Stromal cell of bone marrow (primary cell): ENCODE measurements at regions not wholly inside any gene's neighbourhood (a gene's known extent, or its start where the extent isn't known, plus 50 kb on each side); places are given as distances from the start of the nearest gene placed in this dataset.
"Not testable (repeated sequence)": the region's sequence is repeated elsewhere in the genome, so short reads cannot be mapped to it uniquely, and the experiment has no call there.

ENCODE experiments used
- DNase-seq: peaks from one replicate; pipeline ENCODE4 v3.0.0-alpha.2; 2012; ENCODE audit warnings: low read depth

DNA sequence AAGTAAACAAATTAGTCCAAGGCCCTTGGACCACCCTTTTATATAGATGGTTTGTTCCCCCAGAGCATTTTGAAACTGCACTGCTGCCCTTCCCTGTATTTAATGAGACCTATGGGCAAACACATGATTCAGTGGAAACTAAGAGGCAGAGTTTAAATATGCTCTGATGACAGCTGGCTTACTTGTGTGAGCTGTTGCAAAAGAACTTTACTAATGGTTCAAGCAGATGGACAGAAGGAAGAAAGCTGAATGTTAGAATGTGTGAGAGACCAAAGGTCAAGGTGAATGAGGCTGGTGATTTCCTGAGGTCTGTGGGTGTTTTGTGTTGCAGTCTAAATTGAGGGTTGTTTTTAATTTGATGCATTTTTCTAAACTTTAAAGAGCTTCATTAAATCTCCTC is 123.0 kb upstream of the CEP162 start:
- peak; percentile 11 for DNase-seq

DNA sequence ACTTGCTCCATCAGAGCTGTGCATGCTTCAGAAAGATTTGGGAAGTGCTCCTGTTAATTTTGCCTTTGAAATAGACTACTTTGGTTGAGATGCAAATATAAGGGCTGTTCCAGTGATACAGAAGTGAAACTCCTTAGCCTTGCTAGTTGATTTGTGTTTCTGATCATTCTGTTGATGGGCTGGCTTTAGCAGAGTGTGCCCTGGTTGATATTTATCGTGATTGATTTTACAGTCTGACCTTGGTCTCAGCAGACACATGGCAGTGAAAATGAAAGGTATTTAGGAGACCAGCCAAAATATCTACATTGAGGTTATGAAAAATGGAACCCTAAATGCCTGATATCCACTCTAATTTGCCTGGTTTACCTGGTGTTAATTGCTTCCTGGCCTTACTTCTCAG is 122.1 kb upstream of the CEP162 start:
- no peak for DNase-seq

DNA sequence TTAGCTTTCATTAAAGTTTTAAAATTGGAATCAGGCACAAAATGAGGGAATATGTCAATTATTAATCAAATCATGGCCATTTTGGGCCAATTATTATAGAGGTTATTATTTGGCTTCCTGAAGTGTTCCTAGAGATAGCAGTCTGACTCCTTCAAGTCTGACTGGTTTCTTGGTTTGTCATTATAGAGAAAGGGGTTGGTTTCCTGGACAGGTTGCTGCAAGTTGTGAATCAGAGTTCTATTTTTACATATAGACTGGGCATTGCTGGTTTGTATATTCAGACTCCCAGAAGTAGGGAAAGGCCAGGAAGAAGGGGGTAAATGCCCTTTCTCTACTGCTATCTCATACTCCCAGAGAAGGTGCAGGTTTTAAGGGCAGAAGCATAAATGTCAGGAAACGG is 121.4 kb upstream of the CEP162 start:
- DNase-seq = no peak

DNA sequence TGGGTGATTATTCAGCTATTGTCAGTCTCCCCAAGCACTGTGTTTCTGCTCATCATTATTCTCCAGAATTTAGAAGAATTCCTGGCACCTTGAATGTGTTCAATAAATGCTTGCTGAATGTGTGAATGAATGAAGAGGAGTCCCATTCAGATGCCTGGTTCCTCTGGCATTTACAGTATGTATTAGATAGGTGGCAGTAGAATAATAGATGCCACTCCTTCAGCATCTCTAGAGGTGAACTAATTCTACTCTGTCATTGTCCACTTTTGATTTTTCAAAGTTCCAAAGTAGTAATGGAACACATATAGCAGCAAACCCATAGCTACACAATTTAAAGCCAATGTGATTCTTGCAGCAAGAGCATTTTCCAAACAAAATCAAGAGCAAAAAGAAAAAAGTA is 118.9 kb upstream of the CEP162 start:
- no peak for DNase-seq

DNA sequence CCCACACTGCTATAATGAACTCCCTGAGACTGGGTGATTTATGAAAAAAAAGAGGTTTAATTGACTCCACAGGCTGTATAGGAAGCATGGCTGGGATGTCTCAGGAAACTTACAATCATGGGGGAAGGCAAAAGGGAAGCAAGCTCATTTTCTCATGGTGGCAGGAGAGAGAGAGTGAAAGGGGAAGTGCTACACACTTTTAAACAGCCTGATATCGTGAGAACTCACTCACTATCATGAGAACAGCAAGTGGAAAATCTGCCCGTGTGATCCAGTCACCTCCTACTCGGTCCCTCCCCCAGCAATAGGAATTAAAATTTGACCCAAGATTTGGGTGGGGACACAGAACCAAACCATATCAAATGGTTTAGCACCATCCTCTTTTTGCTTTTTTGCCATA is 116.6 kb upstream of the CEP162 start:
- DNase-seq = no peak

DNA sequence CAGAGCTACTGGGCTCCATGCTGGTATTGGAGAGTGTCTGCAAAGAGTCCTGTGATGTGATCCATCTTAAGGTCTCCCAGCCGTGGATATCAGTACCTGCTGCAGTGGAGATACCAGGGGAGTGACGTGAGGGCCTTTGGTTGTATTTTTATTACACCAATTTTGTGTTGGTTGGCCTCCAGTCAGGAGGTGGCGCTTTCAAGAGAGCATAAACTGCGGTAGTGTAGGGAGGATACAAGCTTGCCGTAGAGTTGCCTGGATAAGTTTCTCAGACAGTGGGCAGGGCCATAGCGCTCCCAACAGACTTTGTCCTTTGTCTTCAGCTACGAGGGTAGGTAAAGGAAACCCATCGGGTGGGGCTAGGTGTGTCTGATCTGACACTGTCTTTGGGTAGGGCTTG is 113.0 kb upstream of the CEP162 start:
- DNase-seq = no peak

DNA sequence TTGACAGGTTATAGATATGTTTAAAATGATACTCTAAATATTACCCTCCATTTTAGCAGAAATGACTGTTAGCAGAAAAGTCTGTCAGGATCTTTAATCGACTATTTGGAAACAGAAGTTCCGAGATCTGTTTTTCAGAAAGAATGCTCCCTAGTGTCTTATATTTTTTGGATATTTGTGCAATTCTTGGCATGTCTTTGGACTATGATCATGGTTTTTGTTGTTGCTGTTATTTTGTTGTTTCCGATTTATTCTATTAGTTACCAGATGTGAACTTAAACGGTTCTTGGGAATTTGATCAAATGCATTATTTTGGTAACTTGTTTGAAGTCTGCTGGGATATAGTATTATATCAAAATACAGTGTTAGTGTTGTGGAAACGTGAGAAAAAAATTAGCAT is 106.4 kb upstream of the CEP162 start:
- no peak for DNase-seq

DNA sequence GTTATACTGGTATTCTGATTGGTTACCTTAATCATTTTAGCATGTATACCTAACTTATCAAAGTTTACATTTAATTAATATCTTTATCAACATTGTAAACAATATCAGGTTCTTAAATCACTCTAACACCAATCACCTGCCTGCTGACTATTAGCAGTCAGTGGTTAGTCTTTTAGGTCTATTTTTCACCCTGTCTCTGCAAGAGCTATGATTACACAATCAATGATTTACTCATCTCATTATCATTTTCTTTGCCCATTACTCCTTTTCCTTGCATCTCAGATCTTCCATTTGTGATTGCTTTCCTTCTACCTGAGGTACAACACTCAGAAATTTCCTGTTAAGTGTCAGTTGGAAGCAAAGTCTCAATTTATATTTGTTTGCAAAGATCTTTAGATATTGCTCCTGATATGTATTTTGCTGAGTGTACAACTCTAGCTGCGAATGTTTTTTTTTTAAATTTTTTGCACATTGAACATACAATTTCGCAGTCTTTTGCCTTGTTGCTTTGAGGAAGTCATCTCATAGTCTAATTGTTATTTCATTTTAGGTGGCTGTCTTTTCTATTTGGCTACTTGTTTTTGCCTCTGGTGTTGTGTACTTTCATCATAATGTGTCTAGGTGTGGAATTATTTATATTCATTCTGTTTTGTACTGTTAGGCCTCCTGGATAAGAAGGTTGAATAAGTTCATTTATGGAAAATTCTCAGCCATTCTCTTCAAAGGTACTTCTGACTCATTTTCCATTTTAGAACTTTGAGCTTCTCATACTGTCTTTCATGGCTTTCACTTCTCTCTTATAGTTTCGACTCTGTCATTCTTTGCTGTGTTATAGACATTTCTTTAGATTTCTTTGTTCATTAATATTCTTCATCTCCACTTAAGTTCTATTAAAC is 104.9 kb upstream of the CEP162 start:
- no peak for DNase-seq

DNA sequence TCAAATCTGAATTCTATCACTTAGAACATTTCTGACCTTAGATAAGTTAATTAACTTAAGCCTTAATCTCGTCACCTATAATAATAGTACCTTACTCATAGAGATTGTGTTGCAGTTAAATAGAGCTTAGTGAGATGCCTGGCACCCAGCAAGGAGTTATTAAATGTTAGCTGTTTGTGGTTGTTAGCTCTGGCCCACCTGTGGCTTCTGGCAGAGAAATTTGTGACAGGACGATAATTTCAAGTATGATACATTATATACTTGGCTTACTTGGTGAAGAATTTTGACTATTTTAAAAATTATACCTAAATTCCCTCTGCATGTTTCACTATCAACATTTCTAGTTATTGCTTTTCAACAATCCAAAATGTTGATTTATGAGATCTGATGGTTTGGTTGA is 102.9 kb upstream of the CEP162 start:
- DNase-seq = no peak

DNA sequence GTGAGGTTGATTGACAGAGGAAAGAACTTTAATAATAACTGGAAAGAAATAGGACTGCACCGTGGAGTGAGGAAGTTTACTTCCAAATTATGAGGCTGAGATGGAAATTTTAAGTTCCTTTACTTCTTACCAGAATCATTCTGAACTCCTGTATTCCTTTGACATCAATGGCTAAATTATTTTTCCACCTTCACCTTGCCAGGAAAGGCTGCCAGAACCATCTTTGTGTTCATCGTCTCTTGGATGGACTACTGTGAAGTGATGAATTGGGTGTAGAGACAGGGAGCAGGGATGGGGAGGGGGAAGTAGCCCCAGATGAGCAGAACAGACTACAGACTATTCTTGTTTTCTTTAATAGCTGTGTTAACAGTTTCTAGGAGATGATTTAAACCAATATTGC is 102.1 kb upstream of the CEP162 start:
- no peak for DNase-seq

DNA sequence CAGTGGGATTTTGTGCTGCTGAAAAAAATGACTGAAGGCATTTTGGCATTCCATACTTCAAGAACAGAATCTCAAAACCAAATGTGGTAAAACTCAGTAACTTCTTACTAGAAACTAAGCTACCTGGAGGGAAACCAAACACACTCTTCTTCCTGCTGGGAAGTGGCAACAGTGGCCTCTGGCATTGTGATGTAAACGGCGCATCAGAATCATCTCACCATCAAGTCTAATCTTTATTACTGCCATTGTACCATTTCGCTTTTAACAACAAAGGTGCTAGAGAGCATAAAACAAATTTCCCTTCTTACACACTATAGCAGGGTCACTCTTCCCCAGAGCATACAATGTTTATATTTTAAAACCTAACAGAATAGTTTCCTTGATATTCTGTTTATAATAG is 101.6 kb upstream of the CEP162 start:
- no peak for DNase-seq

DNA sequence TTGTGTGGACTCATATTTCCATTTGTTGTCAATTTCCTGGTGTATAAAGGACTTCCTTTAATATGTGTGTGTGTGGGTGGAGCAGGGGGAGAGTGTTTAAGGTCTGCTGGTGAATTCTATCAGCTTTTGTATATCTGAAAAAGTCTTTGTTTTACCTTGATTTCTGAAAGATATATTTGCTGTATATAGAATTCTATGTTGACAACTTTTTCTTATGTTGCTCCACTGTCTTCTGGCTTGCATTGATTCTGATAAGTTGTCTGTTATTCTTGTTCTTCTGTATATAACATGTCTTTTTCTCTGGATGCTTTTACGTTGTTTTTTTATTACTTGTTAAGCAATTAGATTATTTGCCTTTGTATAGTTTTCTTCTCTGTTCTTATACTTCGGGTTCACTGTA is 90.0 kb upstream of the CEP162 start:
- DNase-seq = no peak

DNA sequence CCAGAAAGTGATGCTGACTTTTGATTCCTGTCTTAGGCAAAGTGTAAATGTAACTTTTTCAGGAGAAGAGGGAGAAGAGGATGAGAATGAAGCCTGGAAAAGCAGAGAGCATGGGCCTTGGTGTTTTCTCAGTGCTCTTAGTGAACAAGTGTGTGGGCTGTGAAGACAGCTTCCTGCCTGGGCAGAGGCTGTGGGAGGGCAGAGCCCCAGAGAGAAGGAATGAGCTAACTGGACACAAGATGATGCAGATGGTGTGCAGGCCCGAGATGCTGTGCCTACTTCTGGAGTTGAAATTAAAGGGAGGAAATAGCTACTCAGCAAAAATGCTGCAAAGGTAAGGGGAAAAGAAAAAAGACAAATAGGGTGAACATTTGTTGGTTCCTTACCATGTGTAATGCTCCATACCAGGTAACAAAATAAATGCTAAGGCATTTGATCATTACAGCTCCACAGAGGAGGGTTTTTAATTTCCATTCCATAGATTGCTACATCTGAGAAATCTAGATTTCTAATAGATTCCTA is 87.0 kb upstream of the CEP162 start:
- peak; percentile 3 for DNase-seq

DNA sequence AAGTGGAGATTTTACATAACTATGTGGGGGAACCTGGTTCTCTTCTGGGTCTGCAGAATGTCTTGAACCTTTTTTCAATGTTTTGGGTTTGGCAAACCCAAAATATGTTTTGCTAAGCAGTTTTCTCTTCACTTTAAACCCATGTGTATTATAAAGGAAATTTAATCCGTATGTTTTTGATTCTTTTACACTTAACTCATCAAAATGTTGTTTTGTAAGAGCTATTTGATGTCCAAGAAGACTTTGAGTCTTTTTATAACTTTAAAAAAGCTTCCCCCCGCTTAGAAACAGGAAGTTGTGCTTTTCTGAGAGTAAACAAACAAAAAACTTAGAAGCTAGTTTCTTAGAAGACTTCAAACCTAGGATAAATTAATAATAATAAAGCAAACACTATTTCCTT is 81.9 kb upstream of the CEP162 start:
- DNase-seq = no peak

DNA sequence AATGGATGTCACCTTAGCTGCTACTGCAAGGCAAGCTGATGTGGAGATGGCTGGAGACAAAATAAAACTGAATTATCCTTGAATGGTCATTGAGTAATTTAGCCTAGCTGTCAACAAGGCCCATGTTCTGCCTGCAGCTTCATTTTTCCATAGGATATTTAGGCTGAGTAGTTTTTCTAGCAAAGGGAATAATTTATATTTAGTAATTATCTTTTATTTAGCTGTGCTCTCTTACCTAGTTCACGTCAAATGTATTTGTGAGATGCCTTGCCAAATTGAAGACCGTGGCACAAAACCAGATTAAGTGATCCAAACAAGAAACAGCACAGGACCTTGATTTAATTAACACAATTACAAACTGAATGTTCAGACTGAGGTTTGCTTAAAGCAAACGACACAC is 77.4 kb upstream of the CEP162 start:
- DNase-seq = no peak

DNA sequence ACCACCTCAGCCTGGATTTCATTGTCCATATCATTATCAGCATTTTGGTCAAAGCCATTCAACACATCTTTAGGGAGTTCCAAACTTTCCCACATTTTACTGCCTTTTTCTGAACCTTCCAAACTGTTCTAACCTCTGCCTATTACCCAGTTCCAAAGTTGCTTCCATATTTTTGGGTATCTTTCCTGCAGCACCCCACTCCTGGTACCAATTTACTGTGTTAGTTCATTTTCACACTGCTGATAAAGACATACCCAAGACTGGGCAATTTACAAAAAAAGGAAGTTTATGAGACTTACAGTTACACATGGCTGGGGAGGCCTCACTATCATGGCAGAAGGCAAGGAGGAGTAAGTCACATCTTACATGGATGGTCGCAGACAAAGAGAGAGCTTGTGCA is 63.6 kb upstream of the CEP162 start:
- DNase-seq = not testable (repeated sequence)

DNA sequence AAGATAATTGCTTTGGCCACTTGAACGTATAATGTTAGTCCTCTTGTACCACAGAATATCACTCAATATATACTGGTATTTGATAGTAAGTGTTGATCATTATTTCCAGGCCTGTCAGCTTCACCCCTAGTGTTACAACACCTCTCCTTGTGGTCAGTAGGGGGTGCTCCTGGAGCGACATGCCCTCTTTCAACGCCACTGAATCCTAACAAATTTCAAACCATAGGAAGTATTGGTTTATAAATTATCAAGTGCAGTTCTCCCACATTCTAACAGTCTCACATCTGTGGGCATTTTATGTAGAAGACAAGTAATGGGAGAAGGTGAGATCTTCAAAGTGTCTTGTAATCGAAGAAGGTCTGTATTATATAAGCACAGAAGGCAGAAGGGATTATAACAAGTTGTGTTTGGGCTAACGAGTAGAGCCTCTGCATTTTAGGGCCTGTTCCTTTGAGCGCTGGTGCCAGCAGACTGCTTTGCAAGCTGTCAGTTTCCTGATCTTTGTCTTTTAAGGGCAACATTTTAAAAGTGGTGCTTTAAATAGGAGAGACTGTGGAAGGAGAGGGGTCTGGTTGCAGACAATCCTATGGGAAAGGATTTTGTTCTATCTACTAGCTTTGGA is 57.1 kb upstream of the CEP162 start:
- no peak for DNase-seq

DNA sequence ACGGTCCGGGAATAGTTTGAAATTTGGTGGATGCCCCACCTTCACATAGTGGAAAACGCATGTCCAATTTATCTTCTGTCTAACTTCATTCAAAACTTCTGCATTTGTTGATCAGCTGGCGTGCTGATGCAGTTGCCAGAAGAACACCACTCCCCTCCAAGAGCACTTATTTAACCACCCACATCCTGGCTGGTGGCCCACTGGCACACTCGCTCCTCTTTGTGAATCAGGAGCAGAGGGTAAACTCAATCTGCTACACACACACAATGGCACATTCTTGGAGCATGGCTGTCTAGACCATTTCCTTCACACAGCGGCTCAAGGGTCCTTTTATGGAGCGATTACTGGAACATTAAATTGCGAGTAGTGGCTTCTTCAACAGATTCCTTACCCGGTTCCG is 55.1 kb upstream of the CEP162 start:
- DNase-seq = peak; percentile 40

DNA sequence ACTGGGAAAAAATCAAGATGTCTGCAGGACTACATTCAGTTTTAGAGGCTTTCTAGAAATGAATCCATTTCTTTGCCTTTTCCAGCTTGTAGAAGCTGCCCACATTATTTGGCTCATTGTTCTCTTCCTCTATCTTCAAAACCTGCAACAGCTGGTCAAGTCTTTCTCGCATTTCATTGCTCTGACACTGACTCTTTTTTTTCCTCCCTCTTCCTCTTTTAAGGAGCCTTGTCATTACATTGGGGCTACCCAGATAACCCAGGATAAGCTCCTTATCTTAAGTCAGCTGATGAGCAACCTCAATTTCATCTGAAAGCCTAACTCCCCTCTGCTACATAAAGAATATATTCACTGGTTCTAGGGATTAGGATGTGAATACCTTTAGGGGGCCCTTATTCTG is 53.2 kb upstream of the CEP162 start:
- DNase-seq = no peak

DNA sequence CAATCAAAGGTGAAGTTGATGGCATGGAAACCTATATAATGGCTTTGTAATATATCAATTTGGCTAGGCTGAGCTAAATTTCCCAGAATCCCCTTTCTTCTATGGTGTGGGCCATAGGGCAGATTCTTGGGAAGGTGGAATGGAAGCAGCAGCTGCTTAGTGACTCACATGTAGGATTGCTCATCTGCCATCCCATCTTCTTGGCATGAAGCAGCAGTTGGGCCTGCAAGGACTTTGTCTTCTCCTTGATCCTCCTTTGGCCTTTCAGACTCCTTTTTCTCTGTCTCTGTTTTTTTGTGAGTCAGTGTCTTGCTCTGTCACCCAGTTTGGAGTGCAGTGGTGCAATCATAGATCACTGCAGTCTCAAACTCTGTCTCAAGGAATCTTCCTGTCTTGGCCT is 52.6 kb upstream of the CEP162 start:
- DNase-seq = no peak

DNA sequence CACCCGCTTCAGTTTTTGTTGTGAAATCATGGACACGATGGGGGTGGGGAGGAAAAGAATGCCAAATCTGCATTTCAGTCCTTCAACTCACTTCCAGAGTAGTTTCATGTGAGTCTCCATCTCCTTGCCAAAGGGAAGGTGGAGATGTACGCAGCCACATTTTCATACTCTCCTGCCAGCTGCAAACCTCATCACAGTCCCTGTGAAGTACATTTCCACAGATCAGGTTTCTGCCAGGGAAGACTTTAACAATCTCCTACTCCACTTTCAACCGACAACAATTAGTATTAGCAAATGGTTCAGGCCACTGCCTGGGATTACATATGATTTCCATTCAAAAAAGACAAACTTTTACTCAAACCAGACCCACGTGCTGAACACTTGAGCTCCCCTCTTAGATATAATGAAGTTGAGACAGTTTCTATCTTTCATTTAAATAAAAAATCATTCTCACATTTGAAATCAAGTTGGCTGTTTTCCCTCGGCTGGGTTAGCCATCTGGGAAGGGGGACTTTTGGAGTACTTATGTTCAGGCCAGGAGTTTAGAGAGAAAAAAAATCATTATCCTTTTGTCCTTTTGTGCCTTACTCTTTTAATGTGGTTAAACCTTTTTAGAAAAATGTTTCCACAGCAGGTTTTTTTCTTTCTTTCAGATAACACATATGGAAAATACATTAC is 51.0 kb upstream of the CEP162 start:
- DNase-seq = no peak
